ENCODE measurements at regions not wholly inside any gene's neighbourhood (a gene's known extent, or its start where the extent isn't known, plus 50 kb on each side); places are given as distances from the start of the nearest gene placed in this dataset.
"Not testable (repeated sequence)": the region's sequence is repeated elsewhere in the genome, so short reads cannot be mapped to it uniquely, and the experiment has no call there.

DNA sequence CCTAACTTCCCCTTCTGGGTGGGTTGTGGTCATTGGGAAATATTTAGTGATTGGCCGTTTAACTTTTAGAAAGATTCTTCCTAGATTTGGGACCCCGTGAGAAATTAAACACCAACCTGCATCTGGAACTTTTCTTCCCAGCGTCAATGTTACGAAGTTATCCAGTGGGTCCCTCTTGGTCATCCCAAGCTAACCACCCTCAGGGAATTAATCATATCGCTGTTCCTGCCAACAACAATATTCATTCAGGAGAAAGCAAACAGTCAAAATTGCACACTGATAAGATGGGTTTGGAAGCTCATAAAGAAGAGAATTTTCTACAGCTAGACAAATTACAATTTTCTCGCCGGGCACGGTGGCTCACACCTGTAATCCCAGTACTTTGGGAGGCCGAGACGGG, 121.2 kb upstream of the STX18 start:
- no peak for DNase-seq

DNA sequence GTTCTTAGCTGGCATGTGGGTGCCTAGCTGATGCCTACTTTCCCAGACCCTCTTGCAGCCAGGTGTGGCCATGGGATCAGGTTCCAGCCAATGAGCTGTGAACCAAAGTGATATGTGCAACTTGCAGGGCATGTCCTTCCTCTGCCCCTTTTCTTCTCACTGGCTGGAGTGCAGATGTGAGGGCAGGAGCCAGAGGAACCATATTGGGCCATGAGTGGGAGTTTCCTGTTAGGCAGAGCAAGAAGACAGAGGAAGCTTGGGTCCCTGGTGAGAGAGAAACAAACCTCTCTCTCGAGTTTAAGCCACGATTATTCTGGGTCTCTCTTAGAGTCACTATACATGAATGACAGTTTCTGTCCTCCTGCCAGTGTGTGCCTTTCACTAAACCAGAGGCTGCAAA, 120.4 kb upstream of the STX18 start:
- no peak for DNase-seq

DNA sequence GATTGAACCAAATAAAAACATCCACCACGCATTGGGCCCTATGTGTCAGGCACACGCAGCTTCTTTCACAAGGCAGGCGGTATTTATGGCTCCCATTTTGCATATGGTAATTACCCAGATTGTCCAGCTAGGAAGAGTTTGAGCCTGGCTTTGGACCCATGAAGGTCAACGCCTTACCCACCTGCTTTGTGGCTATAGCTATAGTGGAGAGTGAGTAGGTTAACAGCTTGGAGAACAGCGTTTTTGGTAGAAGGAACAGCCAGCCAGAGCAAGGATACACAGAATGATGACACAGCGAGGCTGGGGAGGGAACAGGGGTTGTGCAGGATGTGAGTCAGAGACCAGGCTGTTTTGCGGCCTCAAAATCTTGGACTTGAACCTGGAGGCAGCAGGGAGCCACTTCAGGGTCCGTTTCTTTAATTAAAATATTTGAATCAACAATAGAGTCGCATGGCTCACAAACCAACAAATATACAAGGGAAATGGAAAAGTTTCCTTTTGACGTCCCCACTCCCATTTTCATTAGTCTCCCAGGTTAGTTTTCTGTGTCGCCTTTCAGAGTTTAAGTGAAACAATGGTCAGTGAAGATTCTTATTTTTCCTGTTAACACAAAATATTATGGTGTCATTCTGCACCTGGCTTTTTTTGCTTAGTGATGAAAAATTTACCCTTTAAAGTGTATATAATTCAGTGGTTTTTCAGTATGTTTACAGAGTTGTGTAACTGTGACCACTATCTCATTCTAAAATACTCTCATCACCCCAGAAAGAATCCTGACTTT, 118.2 kb upstream of the STX18 start:
- DNase-seq: no peak

DNA sequence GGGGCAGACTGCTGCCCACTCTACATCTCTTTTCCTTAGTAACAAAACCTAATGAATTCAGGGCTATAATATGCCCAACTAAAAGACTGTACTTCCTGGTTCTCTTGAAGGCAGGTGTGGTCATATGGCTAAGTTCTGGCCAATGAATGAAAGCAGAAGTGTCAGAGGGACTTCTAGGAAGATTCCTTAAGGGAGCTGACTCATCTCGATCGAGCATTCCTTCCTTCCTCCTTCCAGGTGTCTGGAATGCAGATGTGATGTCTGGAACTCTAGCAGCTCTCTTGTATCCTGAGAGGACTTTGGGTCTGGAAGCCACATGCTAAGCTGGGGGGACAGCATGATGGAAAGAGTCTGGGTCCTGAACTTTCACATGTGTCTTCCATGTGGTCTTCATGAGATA, 116.2 kb upstream of the STX18 start:
- DNase-seq: no peak

DNA sequence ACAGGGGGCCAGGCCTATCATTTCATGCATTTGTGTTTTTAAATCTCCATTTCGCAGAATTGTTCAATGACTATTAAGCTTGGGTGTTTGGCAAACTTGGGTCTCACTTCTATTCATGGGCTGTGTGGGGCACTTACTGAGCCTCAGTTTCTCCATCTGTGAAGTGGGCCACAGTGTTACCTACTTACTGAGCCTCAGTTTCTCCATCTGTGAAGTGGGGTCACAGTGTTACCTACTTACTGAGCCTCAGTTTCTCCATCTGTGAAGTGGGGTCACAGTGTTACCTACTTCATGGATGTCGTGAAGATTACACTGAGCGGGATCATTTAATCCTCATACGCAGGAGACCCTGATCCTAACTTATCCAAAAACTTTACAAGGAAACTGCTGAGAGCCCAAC, 115.1 kb upstream of the STX18 start:
- no peak for DNase-seq

DNA sequence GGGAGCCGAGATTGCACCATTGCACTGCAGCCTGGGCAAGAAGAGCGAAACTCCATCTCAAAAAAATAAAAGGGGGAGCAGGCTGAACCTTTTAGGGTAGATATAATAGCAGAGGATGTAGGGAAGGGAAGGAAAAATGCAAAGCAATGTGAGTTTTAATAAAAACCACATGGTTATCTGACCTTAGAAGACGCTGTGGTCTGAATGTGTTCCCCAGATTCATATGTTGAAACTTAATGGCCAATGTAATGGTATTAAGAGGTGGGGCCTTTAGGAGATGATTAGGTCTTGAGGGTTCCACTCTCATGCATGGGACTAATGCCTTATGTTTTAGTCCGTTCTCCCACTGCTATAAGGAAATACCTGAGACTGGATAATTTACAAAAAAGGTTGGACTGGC, 114.1 kb upstream of the STX18 start:
- no peak for DNase-seq

DNA sequence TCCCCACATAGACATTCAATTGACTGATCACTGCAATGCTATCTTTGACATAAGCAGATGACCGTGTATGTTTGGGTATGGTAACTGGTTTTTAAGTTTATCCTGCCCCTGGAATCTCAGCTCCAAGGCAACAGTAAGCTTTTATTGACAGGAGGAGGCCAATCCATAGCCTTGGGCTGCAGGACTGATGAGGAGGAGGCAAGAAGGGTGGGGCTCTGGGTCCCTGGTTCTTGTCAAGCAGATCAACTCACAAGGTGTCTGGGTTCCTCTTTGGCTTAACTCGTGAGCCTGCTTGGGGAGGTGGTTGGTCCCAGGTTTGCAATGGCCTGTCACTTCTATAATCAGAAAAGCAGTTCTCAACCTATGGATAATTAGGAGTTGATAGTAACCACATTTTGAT, 113.2 kb upstream of the STX18 start:
- no peak for DNase-seq

DNA sequence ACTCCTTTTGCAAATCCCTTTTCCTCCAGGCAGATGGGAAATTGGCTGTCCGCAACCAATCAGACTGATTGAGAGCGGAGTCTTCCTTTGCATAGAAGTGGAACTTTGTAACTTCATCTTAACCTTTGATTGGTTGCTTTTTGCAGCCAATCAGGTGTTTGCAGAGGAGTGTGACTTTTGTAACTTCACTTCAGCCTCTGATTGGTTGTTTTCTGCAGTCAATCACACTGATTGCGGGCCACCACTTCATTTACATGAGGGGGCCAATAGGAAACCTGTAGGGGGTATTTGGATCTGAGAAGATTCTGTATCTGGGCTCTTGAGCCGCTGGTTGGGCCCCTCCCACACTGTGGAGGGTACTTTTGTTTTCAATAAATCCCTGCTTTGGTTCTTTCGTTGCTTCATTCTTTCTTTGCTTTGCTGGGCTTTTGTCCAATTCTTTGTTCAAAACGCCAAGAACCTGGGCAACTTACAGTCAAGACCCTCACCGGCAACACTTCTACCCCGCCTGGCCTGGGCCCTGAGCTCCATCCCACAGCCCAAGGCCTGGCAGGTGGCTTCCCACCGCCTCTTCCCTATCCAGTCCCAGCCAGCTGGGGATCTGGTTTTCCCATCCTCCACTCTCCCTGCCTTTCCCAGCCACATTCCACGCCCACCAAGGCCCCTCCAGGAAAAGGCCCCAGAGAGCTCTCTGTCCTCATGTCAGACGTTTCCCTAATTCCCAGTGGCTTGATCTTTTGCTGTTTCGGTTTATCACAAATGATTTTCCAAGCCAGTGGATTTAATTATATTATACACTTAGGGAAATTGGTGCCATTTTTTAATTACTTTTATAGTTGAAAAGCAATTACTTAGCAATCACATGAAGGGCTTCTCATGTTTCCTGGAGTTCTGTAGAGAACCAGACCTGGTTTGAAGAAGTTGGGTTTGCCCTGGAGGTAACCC, 110.2 kb upstream of the STX18 start:
- no peak for DNase-seq

DNA sequence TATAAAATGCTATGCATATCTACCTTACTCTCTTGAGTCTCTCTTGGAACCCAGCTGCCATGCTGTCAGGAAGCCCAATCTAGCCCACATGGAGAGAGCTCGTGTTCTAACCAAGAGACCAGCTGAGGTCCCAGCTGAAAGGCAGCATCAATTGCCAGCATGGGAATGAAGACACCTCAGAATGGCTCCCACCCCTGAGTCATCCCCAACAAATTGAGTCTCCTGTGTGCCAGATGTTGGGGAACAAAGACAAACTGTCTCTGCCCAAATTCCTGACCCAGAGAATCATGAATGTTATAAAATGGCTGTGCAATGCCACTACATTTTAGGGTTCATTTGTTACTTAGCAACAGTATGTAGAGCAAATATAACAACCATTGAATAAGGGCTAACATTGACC, 105.2 kb upstream of the STX18 start:
- no peak for DNase-seq

DNA sequence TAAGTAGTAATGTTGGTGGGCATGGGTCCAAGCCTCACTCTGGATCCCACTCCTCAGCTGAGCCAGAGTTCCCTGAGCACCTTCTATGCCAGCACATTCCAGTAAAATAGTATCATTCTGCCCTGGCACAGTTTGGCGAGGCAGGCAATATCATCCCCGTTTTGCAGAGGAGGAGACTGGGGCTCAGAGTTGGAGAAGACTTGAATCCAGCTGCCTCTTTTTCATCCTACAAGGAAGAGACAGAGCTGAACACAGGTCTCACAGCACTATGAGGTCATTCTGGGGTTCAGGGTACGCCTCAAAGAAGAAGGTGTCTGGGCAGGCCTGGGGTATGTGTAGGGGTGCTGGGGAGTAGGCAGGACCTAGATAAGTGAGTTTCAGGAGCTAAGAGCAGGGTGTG, 103.9 kb upstream of the STX18 start:
- DNase-seq: no peak

DNA sequence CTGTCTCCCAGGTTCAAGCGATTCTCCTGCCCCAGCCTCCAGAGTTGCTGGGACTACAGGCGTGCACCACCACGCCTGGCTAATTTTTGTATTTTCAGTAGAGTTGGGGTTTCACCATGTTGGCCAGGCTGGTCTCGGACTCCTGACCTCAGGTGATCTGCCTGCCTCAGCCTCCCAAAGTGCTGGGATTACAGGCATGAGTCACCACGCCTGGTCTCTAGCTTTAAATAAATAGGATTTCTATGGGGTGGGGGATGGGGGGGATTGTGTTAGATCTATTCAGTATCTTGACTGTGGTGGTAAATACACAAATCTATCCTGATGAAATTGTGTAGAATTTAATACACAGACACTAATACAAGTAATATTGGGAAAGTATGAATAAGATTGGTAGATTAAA, 102.4 kb upstream of the STX18 start:
- not testable (repeated sequence) for DNase-seq

DNA sequence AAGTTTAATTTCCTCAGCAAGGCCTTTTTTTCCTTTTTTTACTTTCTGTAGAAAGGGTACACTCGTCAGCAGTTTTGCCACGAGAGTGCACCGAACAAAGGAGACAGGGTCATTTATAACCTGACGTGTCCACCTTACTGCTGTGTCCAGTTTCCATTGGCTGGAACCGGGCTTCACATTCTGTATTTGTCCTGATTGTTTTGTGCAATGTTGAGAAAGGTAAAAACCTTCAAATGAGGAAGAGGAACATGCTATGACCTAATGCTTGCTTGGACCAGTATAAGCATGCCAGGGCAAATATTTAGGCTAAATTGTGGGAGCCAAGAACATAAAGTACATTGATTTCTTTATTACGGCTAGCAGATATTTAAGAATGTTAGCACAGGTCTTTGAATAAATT, 101.9 kb upstream of the STX18 start:
- DNase-seq: not testable (repeated sequence)

DNA sequence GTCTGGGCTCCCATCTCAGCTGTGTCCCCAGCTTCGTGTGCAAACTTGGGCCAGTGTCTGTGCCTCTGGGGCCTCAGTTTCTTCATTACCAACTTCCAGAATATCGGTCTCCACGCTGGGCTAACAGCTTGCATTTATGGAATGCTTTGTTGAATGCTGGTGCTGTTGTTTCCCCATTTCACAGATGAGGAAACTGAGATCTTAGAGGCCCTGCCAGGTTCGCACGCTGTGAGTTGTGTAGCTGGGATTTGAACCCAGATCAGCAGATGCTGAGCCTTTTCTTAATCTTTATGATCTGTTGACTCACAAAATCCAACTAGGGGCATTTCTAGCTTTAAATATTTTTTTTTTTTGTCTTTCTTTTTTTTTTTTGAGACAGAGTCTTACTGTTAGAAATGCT, 101.5 kb upstream of the STX18 start:
- no peak for DNase-seq

DNA sequence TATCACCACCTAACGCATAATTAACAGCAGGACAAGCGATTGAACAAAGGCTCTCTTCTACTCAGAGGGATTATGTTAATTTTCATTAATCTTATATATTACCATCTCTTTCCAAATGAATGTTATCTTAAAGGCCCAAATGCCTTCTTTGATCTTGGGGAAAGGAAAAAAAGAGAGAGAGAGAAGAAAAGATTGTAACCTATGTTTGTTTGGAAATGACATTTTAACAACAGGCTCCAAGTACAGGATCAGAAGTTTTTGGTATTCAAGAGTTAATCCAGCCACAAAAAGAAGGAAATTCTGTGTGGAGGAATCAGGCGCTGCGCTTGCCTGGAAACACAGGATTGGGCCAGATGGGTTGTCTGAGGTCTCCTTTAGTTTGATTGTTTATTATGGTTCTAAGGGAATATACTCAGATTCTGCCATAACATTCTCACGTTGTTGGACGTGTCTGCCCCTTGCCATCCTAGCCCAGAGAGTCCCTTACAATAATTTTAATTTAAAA, 100.7 kb upstream of the STX18 start:
- no peak for DNase-seq

DNA sequence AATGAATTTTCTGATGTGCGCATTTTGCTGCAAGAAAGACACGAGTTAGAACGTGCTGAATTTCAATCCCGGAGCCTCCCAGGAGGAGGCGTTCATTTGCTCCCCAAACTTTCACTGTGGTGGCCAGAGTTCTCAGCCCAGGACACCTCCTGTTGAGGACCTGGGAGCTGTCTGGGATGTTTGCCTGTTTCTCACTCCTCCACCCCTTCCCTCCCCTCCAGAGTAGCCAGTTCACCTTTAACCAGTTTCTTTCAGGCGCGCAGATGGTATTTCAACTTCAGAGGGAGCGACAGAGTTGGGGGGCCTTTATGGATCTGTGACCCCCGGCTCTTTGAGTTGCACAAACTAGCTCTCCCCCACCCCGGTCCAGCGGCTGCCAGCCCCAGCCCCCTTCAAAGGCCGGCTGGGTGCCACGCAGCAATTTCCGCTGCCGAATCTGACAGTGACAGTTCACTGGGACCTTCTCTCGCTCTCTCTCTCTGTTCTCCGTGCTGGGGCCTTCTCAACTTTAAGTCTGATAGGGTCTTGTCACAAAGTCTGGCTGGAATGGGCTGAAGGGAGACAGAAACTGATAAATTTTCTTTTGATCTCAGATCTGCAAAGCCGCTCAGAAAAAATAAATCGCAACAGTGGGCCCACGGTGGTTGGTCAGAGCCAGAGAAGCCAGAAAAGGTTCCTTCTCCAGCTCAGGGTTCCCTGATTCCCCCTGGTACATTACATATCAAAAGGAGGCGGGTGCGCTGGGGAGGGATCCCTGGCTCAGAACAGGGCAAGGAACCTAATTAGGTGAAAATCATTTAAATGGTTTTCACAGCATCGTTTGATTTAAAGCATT, 100.0 kb upstream of the STX18 start:
- DNase-seq: no peak

DNA sequence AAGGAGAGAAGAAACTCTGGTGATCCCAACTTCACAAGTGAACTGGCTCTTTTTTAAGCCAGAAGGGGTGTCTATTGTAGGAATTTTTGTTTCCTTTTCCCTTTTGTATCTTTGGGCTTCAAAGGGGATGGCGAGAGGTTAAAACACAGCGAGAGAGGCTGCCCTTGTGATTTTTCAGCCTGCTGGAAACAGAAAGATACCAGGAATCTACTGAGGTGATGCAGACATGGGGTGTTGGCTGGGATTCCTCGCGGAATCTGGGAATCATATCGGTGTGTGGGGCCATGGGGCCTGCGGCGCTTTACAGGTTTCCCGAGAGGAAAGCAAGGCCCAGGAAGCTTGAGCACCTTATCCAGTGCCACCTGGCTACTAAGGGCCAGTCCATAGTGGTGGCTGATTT, 99.4 kb upstream of the STX18 start:
- no peak for DNase-seq

DNA sequence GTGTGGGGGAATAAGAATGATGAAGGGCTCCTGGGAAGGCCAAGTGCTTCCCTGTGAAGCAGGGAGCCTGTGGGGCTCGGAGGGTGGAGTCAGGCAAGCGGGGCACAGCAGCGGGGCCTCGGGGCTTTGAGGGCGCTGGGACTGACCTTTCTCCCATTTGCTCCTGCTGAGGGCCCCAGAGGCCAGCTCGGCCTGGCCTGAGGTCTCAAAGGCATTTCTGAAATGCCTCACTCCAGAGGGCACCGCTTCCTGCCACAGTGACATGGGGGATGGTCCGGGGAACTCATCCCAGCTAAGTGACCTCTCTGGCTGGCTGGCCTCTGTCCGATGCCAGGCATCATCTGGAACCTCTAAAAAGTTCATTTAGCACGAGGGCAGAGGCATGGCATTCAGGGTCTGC, 98.8 kb upstream of the STX18 start:
- no peak for DNase-seq

DNA sequence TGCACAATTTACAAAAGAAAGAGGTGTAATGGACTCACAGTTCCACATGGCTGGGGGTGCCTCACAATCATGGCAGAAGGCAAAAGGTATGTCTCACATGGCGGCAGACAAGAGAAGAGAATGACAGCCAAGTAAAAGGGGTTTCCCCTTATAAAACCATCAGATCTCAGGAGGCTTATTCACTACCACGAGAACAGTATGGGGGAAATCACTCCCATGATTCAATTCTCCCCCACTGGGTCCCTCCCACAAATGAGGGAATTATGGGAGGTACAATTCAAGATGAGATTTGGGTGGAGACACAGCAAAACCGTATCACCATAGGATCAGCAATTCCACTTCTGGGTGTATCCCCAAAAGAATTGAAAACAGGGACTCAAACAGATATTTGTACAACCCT, 97.5 kb upstream of the STX18 start:
- no peak for DNase-seq

DNA sequence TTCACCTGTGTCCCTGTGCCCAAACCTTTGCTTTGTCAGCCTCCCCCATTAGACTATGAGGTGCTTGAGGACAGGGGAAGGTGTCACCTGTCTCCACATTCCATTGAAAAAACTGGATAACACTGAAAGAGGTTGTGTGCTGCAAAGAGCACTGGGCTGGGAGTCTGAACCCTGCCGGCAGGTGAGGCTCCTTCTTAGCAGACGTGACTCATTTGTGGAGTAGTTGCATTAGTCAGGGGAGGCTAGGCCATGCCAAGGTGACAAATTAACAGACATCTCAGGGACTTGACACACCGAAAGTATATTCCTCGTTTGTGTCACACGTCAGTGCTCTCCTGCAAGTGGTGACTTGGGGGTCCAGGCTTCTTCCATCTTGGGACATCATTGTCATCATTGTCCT, 95.9 kb upstream of the STX18 start:
- DNase-seq: no peak

DNA sequence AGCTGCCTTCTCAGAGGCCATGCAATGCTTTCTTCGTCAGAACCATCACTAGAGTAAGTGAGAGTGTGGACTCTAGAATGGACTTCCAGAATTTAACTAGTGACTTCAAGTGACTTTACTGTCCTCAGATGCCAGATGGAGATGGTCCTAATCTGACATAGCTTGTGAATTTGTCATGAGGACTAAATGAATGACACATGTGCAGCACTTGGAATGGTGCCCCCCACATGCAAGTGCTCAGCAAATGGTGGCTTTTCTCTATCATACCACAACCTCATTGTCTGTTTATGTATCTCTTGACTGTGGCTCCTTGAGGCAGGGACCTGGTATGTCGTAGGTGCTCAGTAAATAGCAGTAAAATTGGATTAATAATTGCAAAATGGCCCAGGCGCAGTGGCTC, 91.6 kb upstream of the STX18 start:
- DNase-seq: no peak

DNA sequence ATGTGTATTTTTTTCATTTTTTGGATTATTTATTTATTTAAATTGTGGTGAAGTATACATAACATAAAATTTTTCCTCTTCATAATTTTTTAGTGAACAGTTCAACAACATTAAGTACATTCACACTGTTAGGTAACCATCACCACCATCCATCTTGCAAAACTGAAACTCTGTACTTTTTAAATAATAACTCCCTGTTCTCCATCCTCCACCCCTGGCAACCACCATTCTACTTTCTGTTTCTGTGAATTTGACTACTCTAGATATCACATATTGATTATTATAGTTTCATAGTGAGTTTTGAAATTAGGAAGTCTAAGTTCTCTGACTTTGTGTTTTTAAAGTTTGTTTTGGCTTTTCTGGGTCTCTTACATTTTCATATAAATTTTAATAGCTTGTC, 89.3 kb upstream of the STX18 start:
- DNase-seq: no peak

DNA sequence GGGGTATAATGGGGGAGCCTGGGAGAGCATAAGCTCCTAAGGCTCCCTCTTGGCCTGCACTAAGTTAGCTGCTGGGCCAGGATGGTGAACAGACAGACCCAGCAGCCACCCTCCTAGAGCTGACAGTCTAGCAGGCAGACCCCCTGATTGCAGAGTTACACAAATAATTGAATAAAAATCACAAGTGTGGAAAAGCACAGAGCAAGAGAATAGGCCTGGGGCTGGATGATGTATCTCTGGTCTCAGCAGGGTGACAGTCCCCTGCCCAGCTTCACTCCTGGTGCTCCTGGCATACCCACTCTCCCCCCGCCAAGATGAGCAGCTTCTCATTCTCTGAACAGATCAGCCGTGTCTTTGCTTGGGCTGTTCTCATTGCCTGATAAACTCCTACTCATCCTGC, 86.1 kb upstream of the STX18 start:
- no peak for DNase-seq

DNA sequence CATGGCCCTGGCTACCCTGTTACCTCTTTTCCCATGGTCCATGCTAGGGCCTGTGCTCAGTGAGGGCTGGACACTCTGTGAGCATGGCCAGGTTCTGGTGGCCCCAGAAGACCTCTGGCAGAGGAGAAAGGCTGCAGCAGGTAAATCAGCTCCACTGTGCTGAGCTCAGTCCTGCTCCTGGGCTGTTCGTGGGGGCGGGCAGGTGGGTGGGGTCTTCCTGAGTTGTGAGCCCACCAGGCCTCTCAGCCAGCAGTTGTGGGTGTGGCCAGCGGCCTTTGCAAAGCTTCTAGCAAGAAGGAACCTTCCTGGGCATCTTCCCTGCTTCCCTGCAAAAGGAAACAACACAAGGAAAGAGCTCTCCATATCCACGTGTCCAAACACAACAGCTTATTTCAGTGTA, 85.3 kb upstream of the STX18 start:
- DNase-seq: no peak
